NCI-H187 (cell line): ENCODE measurements at regions not wholly inside any gene's neighbourhood (a gene's known extent, or its start where the extent isn't known, plus 50 kb on each side); places are given as distances from the start of the nearest gene placed in this dataset.

Experiments used
- DNase-seq, 2 experiments: peaks; one replicate each; lab custom pipeline; 2025; lab: John Stamatoyannopoulos, UW

DNA sequence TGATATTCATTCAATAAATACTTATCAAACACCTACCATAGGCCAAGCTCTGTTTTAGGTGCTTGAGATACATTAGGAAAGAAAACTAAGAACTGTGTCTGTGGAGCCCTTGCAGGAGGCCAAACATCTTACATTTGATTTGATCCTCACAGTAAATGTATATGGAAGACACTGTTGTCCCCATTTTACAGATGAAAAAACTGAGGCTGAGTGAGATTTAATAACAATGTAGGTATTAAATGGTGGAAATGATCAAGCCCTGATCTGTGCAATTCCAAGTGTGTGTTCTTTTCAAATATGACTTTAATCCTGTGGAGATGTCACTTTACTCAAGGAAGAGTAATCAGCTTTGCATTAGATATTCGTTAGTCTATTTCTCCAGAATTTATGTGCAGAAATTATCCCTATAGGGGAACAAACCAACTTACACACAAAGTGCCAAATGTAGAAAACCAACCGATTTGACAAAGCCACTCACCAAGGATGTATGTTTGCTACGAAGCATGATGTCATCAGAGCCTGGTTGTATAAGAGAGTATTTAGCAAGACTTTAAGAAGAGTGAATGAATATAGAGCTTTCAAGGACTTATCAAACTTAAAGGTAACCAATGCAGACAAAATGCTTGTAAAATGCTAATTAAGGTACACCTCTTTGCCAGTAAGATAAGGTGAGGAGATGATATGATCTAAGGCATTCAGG is 153.9 kb upstream of the NFIB start:
- no peak for DNase-seq

DNA sequence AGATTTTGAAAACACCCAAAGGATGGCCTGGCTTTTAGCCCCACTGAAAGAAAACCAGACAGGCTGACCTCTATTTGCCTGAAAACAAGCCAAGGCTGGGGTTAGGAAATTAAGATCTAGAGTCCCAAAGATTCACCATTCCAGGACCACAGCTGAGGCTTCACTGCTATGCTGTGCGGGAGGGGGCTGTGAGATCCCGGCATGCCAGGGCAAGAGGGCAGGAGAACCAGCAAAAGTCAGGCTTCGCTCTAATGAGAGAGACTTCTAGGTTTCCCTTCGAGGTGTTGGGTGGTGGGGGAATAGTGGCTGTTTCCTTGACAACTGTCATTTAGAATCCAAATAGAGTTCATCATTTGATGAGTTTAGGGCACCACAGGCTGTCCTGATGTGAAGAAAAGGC is 152.9 kb upstream of the NFIB start:
- DNase-seq, result no peak

DNA sequence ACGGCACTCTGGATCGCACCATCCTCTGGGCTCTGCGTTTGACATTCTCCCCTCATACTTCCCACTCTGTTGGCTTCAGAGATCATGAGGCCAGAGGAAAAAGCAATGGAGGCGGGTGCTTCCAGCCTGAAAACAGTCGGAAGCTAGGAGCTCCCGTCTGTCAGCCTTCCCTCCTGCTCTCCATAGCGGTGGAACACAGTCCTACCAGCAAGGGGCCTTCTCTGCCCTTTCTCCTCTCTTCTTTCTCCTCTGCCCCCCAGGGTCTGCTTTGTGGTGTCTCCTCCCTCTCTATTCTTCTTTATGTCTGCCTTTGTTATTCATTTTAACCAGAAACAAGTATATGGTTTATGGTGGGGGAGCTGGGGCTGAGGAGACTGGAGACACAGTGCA is 152.5 kb upstream of the NFIB start:
- DNase-seq, result no peak

DNA sequence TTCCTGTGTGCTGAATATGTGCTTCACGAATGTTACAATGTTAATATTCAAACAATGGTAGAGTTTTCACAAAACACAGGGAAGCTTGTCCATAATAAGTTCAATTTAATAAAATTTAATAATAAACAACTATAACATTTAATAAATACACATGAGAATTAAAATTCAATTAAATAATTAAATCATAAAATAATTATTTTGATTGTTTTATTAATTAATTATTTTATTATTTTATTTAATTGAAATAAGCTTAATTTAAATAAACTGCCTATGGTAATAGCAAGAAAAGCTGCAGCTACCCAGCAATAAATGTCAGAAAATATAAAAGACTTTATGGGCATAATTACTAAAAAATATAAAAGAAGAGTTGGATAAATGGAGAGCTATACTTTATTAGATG is 149.0 kb upstream of the NFIB start:
- DNase-seq, result no peak

DNA sequence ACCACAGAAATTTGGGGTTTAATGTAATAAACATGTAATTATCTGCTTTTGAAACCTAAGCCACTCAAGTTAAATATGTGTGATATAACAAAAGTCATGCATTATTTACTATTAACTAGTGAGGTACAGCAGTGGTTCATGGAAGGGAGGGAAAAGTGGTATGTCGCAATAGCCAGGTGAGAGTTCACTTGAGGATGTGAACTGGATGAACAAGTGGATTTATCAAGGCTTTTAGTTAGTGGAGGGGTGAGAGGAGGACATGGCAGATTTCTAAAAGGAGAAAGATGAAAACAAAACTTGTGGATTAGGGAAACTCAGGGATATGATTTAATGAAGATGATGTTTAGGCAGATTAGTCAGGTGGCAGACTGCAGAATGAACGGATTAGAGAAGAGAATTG is 141.3 kb upstream of the NFIB start:
- DNase-seq, result no peak

DNA sequence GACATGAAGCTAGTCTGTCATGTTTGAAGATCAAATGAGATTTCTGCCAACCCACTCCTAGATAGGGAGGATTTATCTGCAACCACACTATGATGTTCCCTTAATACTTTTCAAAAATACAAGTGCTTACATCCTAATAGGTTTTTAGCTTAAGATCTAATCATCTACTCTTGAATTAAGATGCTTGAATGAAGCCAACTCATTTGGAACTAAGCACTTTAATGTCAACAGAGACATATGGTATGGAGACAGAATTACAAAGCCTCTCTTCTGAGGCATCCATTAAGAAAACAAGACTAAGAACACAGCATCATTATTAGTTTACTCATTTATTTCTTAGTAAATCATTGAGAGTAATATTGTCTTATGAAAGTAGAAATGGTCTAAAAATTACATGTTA is 139.3 kb upstream of the NFIB start:
- DNase-seq, result no peak

DNA sequence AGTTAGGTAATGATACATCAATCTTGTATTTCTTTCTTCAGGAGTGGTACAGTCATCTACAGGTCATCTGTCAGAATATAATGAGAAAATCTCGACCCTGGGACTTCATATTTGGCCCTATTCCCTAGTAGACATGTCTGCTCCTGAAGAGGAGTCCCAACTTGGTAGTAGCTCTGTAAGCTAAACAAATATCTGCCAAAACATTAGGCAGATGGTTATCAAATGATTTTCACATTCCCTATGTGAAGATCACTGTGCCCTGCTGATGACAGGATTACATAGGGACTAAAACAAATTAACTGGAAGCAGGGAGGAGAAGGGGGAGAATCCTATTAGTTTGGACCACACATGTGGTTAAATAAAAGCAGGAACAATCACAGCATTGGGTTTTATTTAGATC is 138.6 kb upstream of the NFIB start:
- DNase-seq, result no peak

DNA sequence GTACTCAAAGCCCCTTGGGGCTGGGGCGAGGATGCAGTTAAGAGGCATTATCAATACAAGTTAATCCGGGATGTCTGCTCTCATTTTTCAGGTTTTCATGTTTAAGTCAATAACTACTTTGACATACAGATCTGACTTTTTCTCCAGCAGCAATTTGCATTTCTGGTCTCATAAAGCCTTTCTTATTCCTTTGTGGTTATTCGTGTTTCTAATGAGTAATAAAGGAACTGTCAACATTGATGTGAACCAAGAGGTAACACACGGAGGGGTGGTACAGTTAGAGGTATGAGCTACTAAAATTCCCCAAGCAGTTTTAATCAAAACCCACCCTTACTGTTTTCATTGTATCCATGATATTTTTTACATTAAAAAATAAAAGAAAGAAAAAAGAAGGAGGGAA is 138.0 kb upstream of the NFIB start:
- DNase-seq, result no peak

DNA sequence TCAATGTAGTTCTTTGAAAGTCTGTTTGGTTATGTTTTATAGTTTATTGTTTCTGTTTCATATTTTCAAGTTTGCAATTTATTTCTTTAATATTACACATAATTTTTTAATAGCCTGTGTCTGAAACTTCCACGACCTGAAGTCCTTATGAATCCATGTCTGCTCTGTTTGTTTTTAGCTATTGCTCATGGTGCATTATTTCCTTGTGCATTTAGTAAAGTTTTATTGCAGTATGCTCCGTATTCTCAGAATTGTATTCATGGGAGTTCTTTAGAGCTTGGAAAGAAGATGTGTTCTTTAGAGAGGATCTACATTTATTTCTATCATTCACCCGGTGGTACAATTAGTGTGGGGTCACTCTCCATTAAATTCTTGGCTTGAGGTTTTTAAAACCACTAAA is 133.2 kb upstream of the NFIB start:
- no peak for DNase-seq

DNA sequence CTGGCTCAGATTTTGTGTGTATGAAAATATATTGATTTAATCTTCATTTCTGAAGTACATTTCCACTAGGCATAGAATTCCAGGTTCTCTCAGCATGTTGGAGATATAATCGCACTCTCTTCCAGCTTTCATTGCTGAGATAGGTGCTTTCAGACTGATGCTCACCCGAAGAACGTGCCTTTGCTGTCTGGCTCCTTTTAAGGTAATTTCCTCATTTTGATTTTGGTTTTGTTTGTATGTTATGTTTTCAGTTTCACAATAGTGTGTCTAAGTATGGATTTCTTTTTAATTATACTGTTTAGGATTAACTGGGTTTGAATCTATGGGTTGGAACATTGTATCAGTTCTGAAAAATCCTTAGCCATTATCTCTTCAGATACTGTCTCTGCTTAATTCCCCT is 132.0 kb upstream of the NFIB start:
- no peak for DNase-seq

DNA sequence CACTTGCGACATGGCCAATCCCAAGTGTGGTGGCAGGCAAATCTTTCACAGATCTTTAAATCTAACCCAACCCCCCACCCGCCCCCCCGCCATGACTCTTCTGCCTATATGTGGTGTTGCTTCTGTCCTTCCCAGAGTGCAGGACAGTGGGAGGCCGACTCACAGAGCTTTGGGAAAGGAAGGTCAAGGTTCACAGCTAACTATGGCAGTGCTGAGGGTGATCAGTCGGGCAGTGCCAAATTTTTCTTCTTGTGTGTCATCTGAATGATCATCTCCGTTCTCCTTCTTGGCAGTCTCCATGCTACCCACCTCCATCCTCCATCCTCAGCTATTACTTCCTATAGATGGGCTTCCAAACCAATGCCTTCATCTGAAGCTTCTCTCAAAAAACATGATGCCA is 129.0 kb upstream of the NFIB start:
- DNase-seq, result no peak

DNA sequence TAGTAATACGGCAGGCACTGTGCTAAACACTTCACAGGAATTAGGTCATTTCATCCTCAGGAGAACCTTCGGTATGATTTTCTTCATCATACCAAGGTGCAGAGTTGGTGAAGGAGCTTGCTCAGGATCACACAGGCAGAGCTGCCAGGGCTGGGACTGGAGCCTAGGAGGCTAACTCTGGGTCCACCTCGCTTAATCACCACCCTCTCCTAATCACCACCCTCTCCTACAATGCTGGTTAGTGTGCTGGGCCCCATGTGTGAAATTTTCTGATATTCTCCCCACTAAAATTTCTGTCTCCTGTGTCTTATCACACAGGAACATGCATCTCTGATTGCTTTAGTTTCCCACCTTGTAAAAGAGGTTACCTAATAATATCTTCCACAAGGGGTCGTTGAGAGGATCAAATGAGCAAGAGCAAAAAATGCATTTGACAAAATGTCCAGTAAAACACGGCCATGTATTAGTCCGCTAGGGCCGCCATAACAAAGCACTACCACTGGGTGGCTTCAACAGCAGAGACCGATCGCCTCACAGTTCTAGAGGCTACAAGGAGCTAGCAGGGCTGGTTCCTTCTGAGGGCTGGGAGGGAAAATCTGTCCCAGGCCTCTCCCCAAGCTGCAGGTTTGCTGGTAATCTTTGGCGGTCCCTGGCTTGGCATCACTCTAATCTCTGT is 128.2 kb upstream of the NFIB start:
- no peak for DNase-seq

DNA sequence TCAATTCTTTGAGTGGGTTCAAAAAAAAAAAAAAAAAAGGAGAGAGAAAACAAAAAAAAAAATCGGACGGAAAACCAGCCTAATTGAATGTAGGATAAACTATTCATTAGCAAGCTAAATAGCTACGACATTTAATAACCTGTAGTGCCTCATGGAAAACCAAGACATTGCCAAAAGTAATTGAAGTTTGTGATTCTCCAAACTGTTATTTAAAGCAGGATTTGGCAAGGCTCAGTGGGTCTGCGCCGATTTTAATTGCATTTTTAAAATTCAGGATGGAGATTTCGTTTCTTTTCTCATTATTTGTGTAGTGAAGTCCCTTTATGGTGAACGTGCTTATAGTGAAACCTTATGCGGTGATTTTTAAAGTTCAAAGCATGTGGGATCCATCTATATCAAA is 127.2 kb upstream of the NFIB start:
- no peak for DNase-seq

DNA sequence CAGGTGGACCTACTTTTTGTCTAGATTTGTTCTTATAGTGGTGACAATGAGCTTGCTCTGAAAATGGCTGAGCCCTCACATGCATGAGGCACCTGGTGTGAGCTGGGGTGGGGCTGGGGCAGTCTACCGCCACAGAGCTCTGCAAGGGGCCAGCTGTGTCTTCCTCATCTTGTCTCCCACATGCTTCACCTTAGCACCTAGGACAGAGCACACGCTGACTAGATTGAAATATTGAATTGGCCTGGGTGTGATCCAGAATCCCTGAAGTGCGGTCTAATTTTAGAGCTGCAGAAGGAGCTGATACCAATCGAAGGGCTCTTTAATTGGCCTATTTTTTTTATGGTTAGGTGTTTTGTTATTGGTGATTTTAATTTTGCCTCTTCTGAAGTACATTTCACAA is 126.1 kb upstream of the NFIB start:
- no peak for DNase-seq

DNA sequence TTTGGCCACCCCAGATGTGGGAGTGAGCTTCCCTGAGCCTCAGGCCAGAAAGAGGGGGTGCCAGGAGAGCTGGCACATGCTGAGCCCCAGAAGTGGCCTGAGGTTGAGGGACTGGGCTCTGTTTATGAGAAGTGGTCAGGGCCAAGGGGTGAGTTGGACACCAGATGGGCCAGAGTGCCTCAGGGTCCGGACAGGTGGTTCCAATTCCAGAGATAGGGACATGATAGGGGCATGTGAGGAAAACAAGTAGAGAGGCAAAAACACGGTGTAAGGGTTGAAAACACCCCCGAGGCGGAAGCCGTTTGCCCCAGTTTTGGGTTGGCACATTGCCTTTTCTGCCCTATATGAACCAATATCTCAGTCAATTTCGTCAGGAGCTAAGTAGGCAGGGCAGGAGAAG is 125.6 kb upstream of the NFIB start:
- no peak for DNase-seq

DNA sequence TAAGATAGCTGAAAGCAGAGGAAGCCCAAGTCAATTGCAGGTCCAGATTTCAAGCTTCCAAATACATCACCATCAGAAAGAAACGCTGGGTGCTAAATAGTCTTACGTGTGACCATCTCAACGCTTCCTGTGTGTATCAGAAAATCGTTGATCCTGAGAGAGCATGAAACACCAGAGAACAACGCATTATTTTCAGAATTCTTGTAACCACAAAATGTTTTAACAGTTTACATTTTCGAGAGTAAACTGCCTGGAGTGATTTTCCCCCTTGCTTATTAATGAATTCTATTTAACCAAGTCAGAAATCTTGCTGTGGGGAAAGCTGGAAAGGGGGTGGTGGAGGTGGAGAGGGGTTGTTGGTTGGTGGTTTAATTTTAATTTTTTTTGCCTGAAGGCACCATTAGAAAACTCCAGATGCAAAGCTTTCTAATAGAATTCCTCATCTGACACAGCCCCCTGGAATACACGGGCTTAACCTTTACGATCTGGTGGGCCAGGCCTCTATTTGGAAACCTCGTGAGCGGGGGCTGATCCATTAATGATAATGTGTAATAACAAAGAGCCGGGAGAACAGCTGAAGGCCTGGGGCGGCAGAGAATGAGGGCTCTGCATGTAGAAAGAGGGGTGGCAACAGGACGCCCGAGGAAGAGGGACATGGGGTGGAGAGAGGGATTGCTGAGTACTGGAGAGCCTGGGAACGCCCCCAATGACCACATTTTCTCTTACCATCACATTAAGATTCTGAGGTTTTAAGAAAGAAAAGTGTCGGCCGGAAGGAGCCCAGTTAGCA is 124.5 kb upstream of the NFIB start:
- no peak for DNase-seq

DNA sequence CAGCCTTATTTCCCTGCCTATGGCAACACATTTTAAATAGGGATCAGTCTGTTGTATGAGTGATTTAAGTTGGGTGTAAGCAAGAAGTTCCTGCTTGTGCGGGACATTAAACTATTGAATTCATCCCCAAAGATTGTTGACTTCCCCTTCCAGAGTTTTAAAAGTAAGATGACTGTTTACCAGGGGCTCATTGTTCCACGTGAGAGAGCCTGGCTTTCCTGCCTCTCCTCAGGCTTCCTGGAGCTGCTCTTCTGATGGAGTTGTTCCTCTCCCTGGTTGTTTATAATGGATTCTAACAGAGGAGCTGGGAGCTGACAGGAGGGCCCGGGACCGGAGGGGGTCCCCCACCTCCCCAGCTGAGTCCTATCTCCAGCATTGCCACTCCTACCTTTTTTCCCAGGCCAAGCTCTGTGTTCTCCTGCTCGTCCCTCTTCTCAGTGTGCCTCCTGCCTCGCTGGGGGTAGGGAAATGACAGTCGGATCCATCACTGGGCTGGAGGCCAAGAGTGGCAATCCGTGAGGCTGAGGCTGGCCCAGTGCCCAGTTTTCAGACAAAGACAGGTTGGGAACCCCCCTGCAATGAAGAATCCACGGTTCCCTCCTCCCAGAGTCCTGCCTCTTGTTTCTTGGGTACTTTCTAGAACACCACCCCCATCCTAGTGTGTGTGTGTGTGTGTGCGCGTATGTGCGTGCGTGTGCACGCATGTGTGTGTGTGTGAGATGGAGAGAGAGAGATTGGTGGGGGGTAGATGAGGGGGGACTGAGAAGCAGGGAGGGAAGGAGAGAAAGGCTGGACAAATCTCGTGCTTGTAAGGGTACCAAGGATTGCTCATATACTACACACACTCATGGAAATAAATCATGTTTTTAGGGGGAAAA is 123.7 kb upstream of the NFIB start:
- peak; percentile 8 to 34 for DNase-seq

DNA sequence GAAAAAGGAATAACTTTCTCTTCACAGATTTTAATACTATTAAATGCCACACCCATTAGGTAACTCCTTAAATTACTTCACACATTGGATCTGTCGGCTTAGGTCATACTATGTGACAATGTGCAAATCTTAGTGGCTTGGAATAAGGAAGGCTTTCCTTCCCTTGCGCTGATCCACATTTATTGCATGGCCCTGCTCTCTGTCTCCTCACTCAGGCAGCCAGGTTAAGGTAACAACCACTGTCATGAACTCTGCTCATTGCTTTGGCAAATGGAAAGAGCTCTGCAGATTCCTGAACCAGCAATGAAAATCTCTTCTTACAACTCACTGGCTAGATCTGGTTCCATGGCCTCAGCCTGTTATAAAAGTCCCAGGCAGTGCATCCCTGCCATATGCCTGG is 121.9 kb upstream of the NFIB start:
- no peak for DNase-seq

DNA sequence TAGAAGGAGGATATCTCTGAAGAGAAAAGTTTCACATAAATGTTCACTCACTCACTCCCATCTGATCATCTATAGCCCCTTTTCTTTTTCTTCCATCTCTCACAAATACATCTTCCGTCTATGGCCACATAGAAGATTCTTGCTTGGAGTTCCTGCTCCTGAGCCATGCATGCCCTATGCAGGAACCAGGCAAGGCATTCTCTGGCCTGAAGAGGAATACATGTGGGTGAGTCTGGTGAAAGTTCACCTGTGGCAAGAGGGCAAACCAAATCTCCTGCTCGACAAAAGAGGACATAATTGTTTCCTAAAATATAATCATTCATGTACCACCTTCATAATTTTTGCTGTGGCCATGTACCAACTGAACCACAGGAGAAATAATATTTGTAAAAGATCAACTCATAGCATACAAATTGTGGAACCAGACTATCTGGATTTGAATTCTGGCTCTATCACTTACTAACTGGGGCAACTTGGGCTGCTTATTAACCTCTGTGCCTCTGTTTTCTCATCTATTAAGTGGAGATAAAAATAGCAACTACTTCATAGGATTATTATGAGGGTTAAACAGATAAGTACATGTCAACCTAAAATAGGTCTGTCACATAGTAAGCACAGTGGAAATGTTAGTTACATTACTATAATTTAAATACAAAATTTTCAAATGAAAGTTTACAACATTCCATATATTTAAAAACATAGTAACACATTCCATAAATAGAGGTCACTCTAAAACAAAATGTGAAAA is 121.2 kb upstream of the NFIB start:
- DNase-seq, result no peak

DNA sequence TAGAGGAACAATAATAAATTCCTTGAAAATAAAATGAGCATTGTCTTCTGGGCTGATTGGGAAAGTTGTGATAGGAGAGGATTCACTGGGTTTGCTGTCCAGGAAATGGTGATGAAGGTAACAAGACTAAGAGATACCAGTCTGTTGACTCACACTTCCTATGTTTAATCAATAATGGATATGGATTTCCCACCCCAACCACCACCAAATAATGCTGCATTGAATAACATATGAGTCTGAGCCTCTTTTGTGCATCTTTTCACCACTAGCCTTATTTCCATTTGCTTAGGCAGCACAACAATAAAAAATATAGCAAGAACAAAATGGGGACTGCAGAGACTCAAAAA is 120.2 kb upstream of the NFIB start:
- DNase-seq, result no peak

DNA sequence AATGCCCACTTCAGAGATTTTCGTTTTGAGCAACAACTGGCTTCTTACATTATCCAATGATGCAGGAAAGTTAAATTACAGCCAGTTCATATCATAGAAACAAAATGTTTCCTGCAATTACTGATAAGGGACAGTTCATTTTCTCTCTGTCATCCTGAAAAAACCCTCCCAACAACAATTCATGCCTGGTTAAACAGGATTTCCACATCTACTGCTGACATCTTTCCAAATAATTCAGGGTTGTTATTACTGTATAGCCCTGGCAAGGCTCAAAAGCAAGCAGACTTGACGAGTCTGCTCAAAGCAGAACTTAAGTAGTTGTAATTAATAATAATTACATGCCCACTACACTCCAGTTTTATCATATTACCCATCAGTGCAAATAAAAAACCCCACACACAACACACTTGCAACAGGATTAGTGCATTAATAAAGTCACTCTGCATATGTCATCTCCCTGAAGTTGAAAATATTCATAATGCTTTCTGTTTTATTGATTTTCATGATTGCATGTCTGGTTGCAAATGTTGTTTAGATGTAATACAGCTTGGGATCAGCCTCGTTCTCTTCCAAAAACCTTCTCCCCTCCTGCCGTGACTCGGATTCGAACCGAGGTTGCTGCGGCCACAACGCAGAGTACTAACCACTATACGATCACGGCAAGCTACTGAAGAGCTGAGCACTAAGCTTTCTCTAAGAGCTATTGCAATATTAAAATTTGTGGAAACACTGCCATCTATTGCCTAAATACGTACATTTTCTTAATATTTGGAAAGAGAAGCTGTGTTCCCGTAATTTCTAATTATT is 119.6 kb upstream of the NFIB start:
- no peak for DNase-seq
